GM23338 (cell line): ENCODE measurements at regions not wholly inside any gene's neighbourhood (a gene's known extent, or its start where the extent isn't known, plus 50 kb on each side); places are given as distances from the start of the nearest gene placed in this dataset.

Experiments used
- ATAC-seq: fragments of 200-7000 bp; cut with Tn5 transposase; 3 replicates; pipeline ENCODE4 v1.9.1; 2020
- DNase-seq: peaks from one replicate; pipeline ENCODE4 v3.0.0-alpha.2; 2015; ENCODE audit warnings: low spot score
- H2AFZ ChIP-seq: fragments of 200-600 bp; sonication (generic); 2 replicates; pipeline ENCODE4 v1.8.0; 2016; ENCODE audit warnings: antibody characterized with exemption, mild to moderate bottlenecking, moderate library complexity
- H3F3A ChIP-seq: fragments of 200-600 bp; sonication (generic); replicated peaks from 2 replicates; pipeline ENCODE4 v1.8.0; 2017; ENCODE audit warnings: antibody characterized with exemption, mixed run types, low read depth
- H3K27ac ChIP-seq: fragments of 200-600 bp; sonication (generic); 2 replicates; pipeline ENCODE4 v1.6.1; 2016; ENCODE audit warnings: low read depth
- H3K27me3 ChIP-seq: fragments of 200-600 bp; sonication (generic); 2 replicates; pipeline ENCODE4 v1.8.0; 2016; ENCODE audit warnings: mild to moderate bottlenecking, mixed run types, moderate library complexity; ENCODE audit not compliant: insufficient read depth
- H3K36me3 ChIP-seq: fragments of 200-600 bp; sonication (generic); 2 replicates; pipeline ENCODE4 v1.8.0; 2016; ENCODE audit warnings: mild to moderate bottlenecking; ENCODE audit not compliant: insufficient read depth
- H3K4me1 ChIP-seq: fragments of 200-600 bp; sonication (generic); 2 replicates; pipeline ENCODE4 v1.8.0; 2016; ENCODE audit warnings: mild to moderate bottlenecking, moderate library complexity; ENCODE audit not compliant: insufficient read depth
- H3K4me2 ChIP-seq: fragments of 200-600 bp; sonication (generic); 2 replicates; pipeline ENCODE4 v1.7.1; 2017; ENCODE audit warnings: mixed run types
- H3K4me3 ChIP-seq: fragments of 200-600 bp; sonication (generic); 2 replicates; pipeline ENCODE4 v1.6.1; 2016; ENCODE audit warnings: mixed run types
- H3K79me2 ChIP-seq: fragments of 200-600 bp; sonication (generic); replicated peaks from 2 replicates; pipeline ENCODE4 v1.8.0; 2017; ENCODE audit warnings: mild to moderate bottlenecking; ENCODE audit not compliant: insufficient read depth
- H3K9me2 ChIP-seq: fragments of 200-600 bp; sonication (generic); 2 replicates; pipeline ENCODE4 v1.8.0; 2017; ENCODE audit not compliant: insufficient read depth
- H4K20me1 ChIP-seq: fragments of 200-600 bp; sonication (generic); replicated peaks from 2 replicates; pipeline ENCODE4 v1.8.0; 2017; ENCODE audit warnings: mild to moderate bottlenecking; ENCODE audit not compliant: insufficient read depth
- H3K27ac Mint-ChIP-seq: 2 replicates; pipeline ENCODE4 v1.8.0; 2020; ENCODE audit warnings: inconsistent platforms, mild to moderate bottlenecking, moderate library complexity, mixed read lengths
- H3K27me3 Mint-ChIP-seq: 3 replicates; pipeline ENCODE4 v1.8.0; 2022; ENCODE audit warnings: low read depth, mild to moderate bottlenecking, moderate library complexity, mixed read lengths, inconsistent platforms; ENCODE audit not compliant: insufficient read depth, poor library complexity
- H3K36me3 Mint-ChIP-seq: 3 replicates; pipeline ENCODE4 v1.8.0; 2021; ENCODE audit warnings: low read depth, mild to moderate bottlenecking, inconsistent platforms, moderate library complexity, mixed read lengths
- H3K4me1 Mint-ChIP-seq: 3 replicates; pipeline ENCODE4 v1.8.0; 2020; ENCODE audit warnings: mild to moderate bottlenecking, inconsistent platforms, mixed read lengths
- H3K4me3 Mint-ChIP-seq: 3 replicates; pipeline ENCODE4 v1.8.0; 2021; ENCODE audit warnings: moderate library complexity, mild to moderate bottlenecking, inconsistent platforms, mixed read lengths
- H3K9me3 Mint-ChIP-seq: 3 replicates; pipeline ENCODE4 v1.8.0; 2020; ENCODE audit warnings: moderate library complexity, mild to moderate bottlenecking, inconsistent platforms, mixed read lengths
- CREB1 ChIP-seq: fragments of 250-450 bp; sonication (Bioruptor Pico); IDR thresholded peaks from 2 replicates; pipeline ENCODE4 v1.5.0; 2020; ENCODE audit warnings: low read depth, mild to moderate bottlenecking, moderate library complexity
- ETS1 ChIP-seq: IDR thresholded peaks from 2 replicates; pipeline ENCODE4 v1.6.1; 2016; ENCODE audit warnings: antibody characterized with exemption
- EZH2 ChIP-seq: fragments of 200-600 bp; sonication (generic); IDR thresholded peaks from one replicate; pipeline ENCODE4 v1.8.0; 2017; ENCODE audit warnings: antibody characterized with exemption, mild to moderate bottlenecking, low read depth; ENCODE audit not compliant: unreplicated experiment
- EZH2phosphoT487 ChIP-seq: fragments of 200-600 bp; sonication (generic); IDR thresholded peaks from one replicate; pipeline ENCODE4 v1.8.1; 2018; ENCODE audit warnings: antibody characterized with exemption; ENCODE audit not compliant: unreplicated experiment
- JUNB ChIP-seq: IDR thresholded peaks from one replicate; pipeline ENCODE4 v1.6.1; 2016; ENCODE audit warnings: antibody characterized with exemption; ENCODE audit not compliant: unreplicated experiment
- NANOG ChIP-seq: IDR thresholded peaks from 2 replicates; pipeline ENCODE4 v1.6.1; 2016; ENCODE audit warnings: antibody characterized with exemption, borderline replicate concordance
- POLR2AphosphoS5 ChIP-seq: IDR thresholded peaks from 2 replicates; pipeline ENCODE4 v1.6.1; 2016; ENCODE audit warnings: antibody characterized with exemption, low read depth
- REST ChIP-seq: IDR thresholded peaks from one replicate; pipeline ENCODE4 v1.6.1; 2018; ENCODE audit warnings: antibody characterized with exemption; ENCODE audit not compliant: unreplicated experiment
- STAT1 ChIP-seq: IDR thresholded peaks from one replicate; pipeline ENCODE4 v1.6.1; 2016; ENCODE audit warnings: antibody characterized with exemption; ENCODE audit not compliant: unreplicated experiment
- ZNF114 ChIP-seq: fragments of 250-450 bp; sonication (Bioruptor Pico); IDR thresholded peaks from 2 replicates; pipeline ENCODE4 v1.5.0; 2020; ENCODE audit warnings: mild to moderate bottlenecking, moderate library complexity
- ZNF331 ChIP-seq: fragments of 250-450 bp; sonication (Bioruptor Pico); IDR thresholded peaks from 2 replicates; pipeline ENCODE4 v1.5.0; 2020; ENCODE audit warnings: low read depth, mild to moderate bottlenecking, moderate library complexity
- TF ChIP-seq, protein P1 (sequence below): fragments of 250-450 bp; sonication (Bioruptor Pico); IDR thresholded peaks from 2 replicates; pipeline ENCODE4 v1.5.0; 2020; ENCODE audit warnings: mild to moderate bottlenecking, moderate library complexity
- TF ChIP-seq, protein P2 (sequence below), 2 experiments: fragments of 200-600 bp in 1 of 2; sonication (generic) in 1 of 2; conservative IDR thresholded peaks; 2 replicates each; pipeline versions ENCODE4 v1.5.1 to v1.6.1; 2016 to 2017; ENCODE audit warnings: antibody characterized with exemption in 2 of 2, low read depth in 2 of 2, mild to moderate bottlenecking in 2 of 2, moderate library complexity in 1 of 2

- no peak overlapping the region for H3K27ac ChIP-seq
- no peaks in the 10 kb centered on the region for H3K4me1 ChIP-seq
- Mint-ChIP-seq H3K27me3 (peaks cover 2% of the 10 kb centered on the region), H3K9me3 (peaks cover 3% of the 10 kb centered on the region; the same call in 1 of the 3 replicates), H3K36me3 (no peaks in the 10 kb centered on the region), H3K27ac (no peak overlapping the region), H3K4me3 (no peak overlapping the region), H3K4me1 (no peaks in the 10 kb centered on the region)
- no peaks in the 10 kb centered on the region for H3K36me3 ChIP-seq
- no peak overlapping the region for H3K4me3 ChIP-seq
- H2AFZ ChIP-seq = no peak overlapping the region
- no peak overlapping the region for H3K4me2 ChIP-seq
- peaks cover 3% of the 10 kb centered on the region; the same call in 1 of the 2 replicates for H3K9me2 ChIP-seq
- H3K27me3 ChIP-seq = no peaks in the 10 kb centered on the region
- no peaks in the 10 kb centered on the region for H3F3A ChIP-seq
- DNase-seq (no peak), ATAC-seq (no peak)
- TF ChIP-seq ETS1 (no peak), CREB1 (CRISPR knock-in tag) (no peak), EZH2phosphoT487 (no peak), EZH2 (no peak), REST (no peak), ZNF331 (no peak), NANOG (no peak), JUNB (no peak), ZNF114 (CRISPR knock-in tag) (no peak), STAT1 (no peak), POLR2AphosphoS5 (no peak)
- TF ChIP-seq, protein P1, sequence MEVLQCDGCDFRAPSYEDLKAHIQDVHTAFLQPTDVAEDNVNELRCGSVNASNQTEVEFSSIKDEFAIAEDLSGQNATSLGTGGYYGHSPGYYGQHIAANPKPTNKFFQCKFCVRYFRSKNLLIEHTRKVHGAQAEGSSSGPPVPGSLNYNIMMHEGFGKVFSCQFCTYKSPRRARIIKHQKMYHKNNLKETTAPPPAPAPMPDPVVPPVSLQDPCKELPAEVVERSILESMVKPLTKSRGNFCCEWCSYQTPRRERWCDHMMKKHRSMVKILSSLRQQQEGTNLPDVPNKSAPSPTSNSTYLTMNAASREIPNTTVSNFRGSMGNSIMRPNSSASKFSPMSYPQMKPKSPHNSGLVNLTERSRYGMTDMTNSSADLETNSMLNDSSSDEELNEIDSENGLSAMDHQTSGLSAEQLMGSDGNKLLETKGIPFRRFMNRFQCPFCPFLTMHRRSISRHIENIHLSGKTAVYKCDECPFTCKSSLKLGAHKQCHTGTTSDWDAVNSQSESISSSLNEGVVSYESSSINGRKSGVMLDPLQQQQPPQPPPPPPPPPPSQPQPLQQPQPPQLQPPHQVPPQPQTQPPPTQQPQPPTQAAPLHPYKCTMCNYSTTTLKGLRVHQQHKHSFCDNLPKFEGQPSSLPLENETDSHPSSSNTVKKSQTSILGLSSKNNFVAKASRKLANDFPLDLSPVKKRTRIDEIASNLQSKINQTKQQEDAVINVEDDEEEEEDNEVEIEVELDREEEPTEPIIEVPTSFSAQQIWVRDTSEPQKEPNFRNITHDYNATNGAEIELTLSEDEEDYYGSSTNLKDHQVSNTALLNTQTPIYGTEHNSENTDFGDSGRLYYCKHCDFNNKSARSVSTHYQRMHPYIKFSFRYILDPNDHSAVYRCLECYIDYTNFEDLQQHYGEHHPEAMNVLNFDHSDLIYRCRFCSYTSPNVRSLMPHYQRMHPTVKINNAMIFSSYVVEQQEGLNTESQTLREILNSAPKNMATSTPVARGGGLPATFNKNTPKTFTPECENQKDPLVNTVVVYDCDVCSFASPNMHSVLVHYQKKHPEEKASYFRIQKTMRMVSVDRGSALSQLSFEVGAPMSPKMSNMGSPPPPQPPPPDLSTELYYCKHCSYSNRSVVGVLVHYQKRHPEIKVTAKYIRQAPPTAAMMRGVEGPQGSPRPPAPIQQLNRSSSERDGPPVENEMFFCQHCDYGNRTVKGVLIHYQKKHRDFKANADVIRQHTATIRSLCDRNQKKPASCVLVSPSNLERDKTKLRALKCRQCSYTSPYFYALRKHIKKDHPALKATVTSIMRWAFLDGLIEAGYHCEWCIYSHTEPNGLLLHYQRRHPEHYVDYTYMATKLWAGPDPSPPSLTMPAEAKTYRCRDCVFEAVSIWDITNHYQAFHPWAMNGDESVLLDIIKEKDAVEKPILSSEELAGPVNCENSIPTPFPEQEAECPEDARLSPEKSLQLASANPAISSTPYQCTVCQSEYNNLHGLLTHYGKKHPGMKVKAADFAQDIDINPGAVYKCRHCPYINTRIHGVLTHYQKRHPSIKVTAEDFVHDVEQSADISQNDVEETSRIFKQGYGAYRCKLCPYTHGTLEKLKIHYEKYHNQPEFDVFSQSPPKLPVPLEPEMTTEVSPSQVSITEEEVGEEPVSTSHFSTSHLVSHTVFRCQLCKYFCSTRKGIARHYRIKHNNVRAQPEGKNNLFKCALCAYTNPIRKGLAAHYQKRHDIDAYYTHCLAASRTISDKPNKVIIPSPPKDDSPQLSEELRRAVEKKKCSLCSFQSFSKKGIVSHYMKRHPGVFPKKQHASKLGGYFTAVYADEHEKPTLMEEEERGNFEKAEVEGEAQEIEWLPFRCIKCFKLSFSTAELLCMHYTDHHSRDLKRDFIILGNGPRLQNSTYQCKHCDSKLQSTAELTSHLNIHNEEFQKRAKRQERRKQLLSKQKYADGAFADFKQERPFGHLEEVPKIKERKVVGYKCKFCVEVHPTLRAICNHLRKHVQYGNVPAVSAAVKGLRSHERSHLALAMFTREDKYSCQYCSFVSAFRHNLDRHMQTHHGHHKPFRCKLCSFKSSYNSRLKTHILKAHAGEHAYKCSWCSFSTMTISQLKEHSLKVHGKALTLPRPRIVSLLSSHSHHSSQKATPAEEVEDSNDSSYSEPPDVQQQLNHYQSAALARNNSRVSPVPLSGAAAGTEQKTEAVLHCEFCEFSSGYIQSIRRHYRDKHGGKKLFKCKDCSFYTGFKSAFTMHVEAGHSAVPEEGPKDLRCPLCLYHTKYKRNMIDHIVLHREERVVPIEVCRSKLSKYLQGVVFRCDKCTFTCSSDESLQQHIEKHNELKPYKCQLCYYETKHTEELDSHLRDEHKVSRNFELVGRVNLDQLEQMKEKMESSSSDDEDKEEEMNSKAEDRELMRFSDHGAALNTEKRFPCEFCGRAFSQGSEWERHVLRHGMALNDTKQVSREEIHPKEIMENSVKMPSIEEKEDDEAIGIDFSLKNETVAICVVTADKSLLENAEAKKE = no peak
- TF ChIP-seq, protein P2, sequence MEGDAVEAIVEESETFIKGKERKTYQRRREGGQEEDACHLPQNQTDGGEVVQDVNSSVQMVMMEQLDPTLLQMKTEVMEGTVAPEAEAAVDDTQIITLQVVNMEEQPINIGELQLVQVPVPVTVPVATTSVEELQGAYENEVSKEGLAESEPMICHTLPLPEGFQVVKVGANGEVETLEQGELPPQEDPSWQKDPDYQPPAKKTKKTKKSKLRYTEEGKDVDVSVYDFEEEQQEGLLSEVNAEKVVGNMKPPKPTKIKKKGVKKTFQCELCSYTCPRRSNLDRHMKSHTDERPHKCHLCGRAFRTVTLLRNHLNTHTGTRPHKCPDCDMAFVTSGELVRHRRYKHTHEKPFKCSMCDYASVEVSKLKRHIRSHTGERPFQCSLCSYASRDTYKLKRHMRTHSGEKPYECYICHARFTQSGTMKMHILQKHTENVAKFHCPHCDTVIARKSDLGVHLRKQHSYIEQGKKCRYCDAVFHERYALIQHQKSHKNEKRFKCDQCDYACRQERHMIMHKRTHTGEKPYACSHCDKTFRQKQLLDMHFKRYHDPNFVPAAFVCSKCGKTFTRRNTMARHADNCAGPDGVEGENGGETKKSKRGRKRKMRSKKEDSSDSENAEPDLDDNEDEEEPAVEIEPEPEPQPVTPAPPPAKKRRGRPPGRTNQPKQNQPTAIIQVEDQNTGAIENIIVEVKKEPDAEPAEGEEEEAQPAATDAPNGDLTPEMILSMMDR (conservative IDR thresholded peaks at IDR 0.05; ENCODE audit: low read depth in 2 of 2) = no peak
- H3K79me2 ChIP-seq = no peaks in the 10 kb centered on the region
- H4K20me1 ChIP-seq = no peaks in the 10 kb centered on the region
Measured at GRCh38 chr7:81135324-81135723, 216.5 kb upstream of the SEMA3C start.
